Common myeloid progenitor, CD34-positive (primary cell): ENCODE measurements at regions not wholly inside any gene's neighbourhood (a gene's known extent, or its start where the extent isn't known, plus 50 kb on each side); places are given as distances from the start of the nearest gene placed in this dataset.
"Not testable (repeated sequence)": the region's sequence is repeated elsewhere in the genome, so short reads cannot be mapped to it uniquely, and the experiment has no call there.

ENCODE experiments used
- CTCF ChIA-PET: fragments of 350-600 bp; sonication (Branson Sonifier 250); formaldehyde crosslinking; loops from one replicate; lab custom pipeline; 2021; ENCODE audit warnings: antibody characterized with exemption; lab: Charles Lee
- POLR2A ChIA-PET: fragments of 350-600 bp; sonication (Branson Sonifier 250); formaldehyde crosslinking; loops from one replicate; lab custom pipeline; 2021; ENCODE audit warnings: antibody characterized with exemption; lab: Charles Lee
- DNase-seq, 3 donors: peaks; one replicate each; pipeline versions ENCODE4 v3.0.0 to v3.0.0-alpha.2; 2013
- H3K27ac ChIP-seq, 2 experiments: 1 replicate in 1 of 2; 2 replicates in 1 of 2; pipeline ENCODE4 v1.7.0; 2013; ENCODE audit warnings: inconsistent platforms in 2 of 2, low read length in 2 of 2, mild to moderate bottlenecking in 2 of 2, low read depth in 1 of 2, moderate library complexity in 1 of 2; ENCODE audit not compliant: severe bottlenecking in 2 of 2, insufficient read depth in 1 of 2, poor library complexity in 1 of 2
- H3K27me3 ChIP-seq, 5 experiments: replicated peaks in 2 of 5; 1 replicate in 3 of 5; 2 replicates in 2 of 5; pipeline versions ENCODE4 v1.6.1 to v1.7.0; 2013; ENCODE audit warnings: low read length in 4 of 5, mild to moderate bottlenecking in 2 of 5, moderate library complexity in 2 of 5, inconsistent platforms in 1 of 5; ENCODE audit not compliant: insufficient read depth in 5 of 5, control insufficient read depth in 4 of 5
- H3K36me3 ChIP-seq, 4 experiments: 1 replicate in 2 of 4; 2 replicates in 2 of 4; pipeline versions ENCODE4 v1.6.1 to v1.7.0; 2013; ENCODE audit warnings: low read length in 3 of 4, control low read depth in 1 of 4, mild to moderate bottlenecking in 1 of 4; ENCODE audit not compliant: control insufficient read depth in 4 of 4, insufficient read depth in 4 of 4
- H3K4me1 ChIP-seq, 4 experiments: 1 replicate in 3 of 4; 2 replicates in 1 of 4; pipeline versions ENCODE4 v1.6.1 to v1.7.1; 2013; ENCODE audit warnings: low read length in 3 of 4, mild to moderate bottlenecking in 3 of 4, control low read depth in 1 of 4, inconsistent platforms in 1 of 4, moderate library complexity in 1 of 4; ENCODE audit not compliant: control insufficient read depth in 4 of 4, insufficient read depth in 4 of 4; ENCODE audit errors: control extremely low read depth in 1 of 4
- H3K4me3 ChIP-seq, 7 experiments: 1 replicate in 4 of 7; 2 replicates in 3 of 7; pipeline versions ENCODE4 v1.5.1 to v1.7.0; 2013; ENCODE audit warnings: mild to moderate bottlenecking in 7 of 7, low read length in 6 of 7, moderate library complexity in 6 of 7, inconsistent platforms in 2 of 7, low read depth in 2 of 7, control low read depth in 1 of 7; ENCODE audit not compliant: insufficient read depth in 4 of 7, control insufficient read depth in 1 of 7; ENCODE audit errors: extremely low read depth in 1 of 7
- H3K9me3 ChIP-seq, 5 experiments: 1 replicate in 4 of 5; 2 replicates in 1 of 5; pipeline versions ENCODE4 v1.6.1 to v1.7.1; 2013; ENCODE audit warnings: low read length in 4 of 5, mild to moderate bottlenecking in 2 of 5, inconsistent platforms in 1 of 5, low read depth in 1 of 5, moderate library complexity in 1 of 5; ENCODE audit not compliant: control insufficient read depth in 4 of 5, insufficient read depth in 2 of 5; ENCODE audit errors: control extremely low read depth in 1 of 5
- WGBS: methylation state at CpG from one replicate; pipeline ENCODE4 v1.1.5; 2013; ENCODE audit not compliant: insufficient coverage; 5-methylcytosine and 5-hydroxymethylcytosine counted together

GRCh38 chr1:201731592-201731991 is 97.4 kb upstream of the IPO9 start:
- Histone ChIP-seq H3K27ac (no peak overlapping the region), H3K36me3 (no peaks in the 10 kb centered on the region), H3K4me3 (no peak overlapping the region), H3K27me3 (no peaks in the 10 kb centered on the region), H3K4me1 (peaks cover 0 to under 1% (median 0%) of the 10 kb centered on the region in 4 experiments), H3K9me3 (no peaks in the 10 kb centered on the region)
- no peak for DNase-seq
- WGBS, result 91% methylated on average over 1 of the region's 1 CpG
- ChIA-PET CTCF (interaction anchor here (0.9 to 1.4 kb wide), 3 partner anchors 11 to 63 kb away, joined by 3 to 7 read pairs (median 3); no protein-coding TSS in a partner anchor), POLR2A (no interaction called here)

GRCh38 chr1:201732351-201732750 is 96.6 kb upstream of the IPO9 start:
- 100% methylated on average over 1 of the region's 2 CpGs for WGBS
- Histone ChIP-seq H3K36me3 (no peaks in the 10 kb centered on the region), H3K27ac (no peak overlapping the region), H3K27me3 (no peaks in the 10 kb centered on the region), H3K9me3 (no peaks in the 10 kb centered on the region), H3K4me3 (no peak overlapping the region), H3K4me1 (peaks cover 0 to 7% (median 5%) of the 10 kb centered on the region in 4 experiments)
- ChIA-PET POLR2A (no interaction called here), CTCF (interaction anchor here (0.9 to 1.6 kb wide), 4 partner anchors 11 to 62 kb away, joined by 3 to 7 read pairs (median 3); no protein-coding TSS in a partner anchor)
- DNase-seq, result no peak

DNA sequence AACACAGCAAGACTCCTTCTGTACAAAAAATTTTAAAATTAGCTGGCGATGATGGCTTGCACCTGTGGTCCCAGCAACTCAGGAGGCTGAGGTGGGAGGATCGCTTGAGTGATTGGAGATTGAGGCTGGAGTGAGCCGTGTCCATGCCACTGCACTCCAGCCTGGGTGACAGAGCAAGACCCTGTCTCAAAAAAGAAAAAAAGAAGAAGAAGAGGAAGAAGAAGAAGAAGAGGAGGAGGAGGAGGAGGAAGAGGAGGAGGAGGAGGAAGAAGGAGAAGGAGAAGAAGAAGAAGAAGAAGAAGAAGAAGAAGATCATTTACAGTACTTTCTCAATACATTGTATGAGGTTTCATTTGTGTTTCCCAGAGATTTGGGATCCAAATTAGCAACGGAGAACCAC is 94.7 kb upstream of the IPO9 start:
- H3K27ac ChIP-seq, CTCF ChIA-PET, POLR2A ChIA-PET, H3K36me3 ChIP-seq, H3K9me3 ChIP-seq, H3K4me1 ChIP-seq, H3K4me3 ChIP-seq, H3K27me3 ChIP-seq, DNase-seq: not testable (repeated sequence)
- 69% methylated on average over 2 of the region's 4 CpGs for WGBS

GRCh38 chr1:201734786-201735185 is 94.2 kb upstream of the IPO9 start:
- CTCF ChIA-PET, result interaction anchor here (1.0 kb wide), 1 partner anchor 16 kb away, joined by 3 read pairs; no protein-coding TSS in a partner anchor

GRCh38 chr1:201736707-201737320 is 92.1 kb upstream of the IPO9 start:
- CTCF ChIA-PET, result interaction anchor here (0.7 to 1.3 kb wide), 5 partner anchors 14 to 75 kb away, joined by 3 to 6 read pairs (median 3); no protein-coding TSS in a partner anchor
- peak in 1 of 3 donors; percentile 4 for DNase-seq
- H3K9me3 ChIP-seq, result no peaks in the 10 kb centered on the region

More at GRCh38 chr1:201734786-201735185, 94.2 kb upstream of the IPO9 start:
- Histone ChIP-seq H3K4me1 (peaks cover 3 to 14% (median 9%) of the 10 kb centered on the region in 4 experiments), H3K9me3 (no peaks in the 10 kb centered on the region), H3K36me3 (no peaks in the 10 kb centered on the region), H3K27me3 (peaks cover 0 to 2% (median 0%) of the 10 kb centered on the region in 5 experiments), H3K4me3 (no peak overlapping the region), H3K27ac (no peak overlapping the region)
- POLR2A ChIA-PET, result no interaction called here
- WGBS, result no CpG with 5 or more reads among the region's 2 CpGs
- no peak for DNase-seq

GRCh38 chr1:201737352-201738060 is 91.5 kb upstream of the IPO9 start:
- H3K27ac ChIP-seq, result no peak overlapping the region
- WGBS, result 90% methylated on average over 3 of the region's 5 CpGs
- DNase-seq, result no peak
- H3K4me1 ChIP-seq, result peaks cover 3 to 28% (median 21%) of the 10 kb centered on the region in 4 experiments
- H3K36me3 ChIP-seq, result no peaks in the 10 kb centered on the region
- no peak overlapping the region for H3K4me3 ChIP-seq
- no peaks in the 10 kb centered on the region for H3K9me3 ChIP-seq
- ChIA-PET CTCF (interaction anchor here (0.7 to 1.3 kb wide), 10 partner anchors 8 to 178 kb away, joined by 3 to 6 read pairs (median 4); no protein-coding TSS in a partner anchor), POLR2A (interaction anchor here (0.6 kb wide), 1 partner anchor 10 kb away, joined by 3 read pairs; no protein-coding TSS in a partner anchor)
- peaks cover 0 to 2% (median 0%) of the 10 kb centered on the region in 5 experiments for H3K27me3 ChIP-seq

More at GRCh38 chr1:201736707-201737320, 92.1 kb upstream of the IPO9 start:
- Histone ChIP-seq H3K27ac (no peak overlapping the region), H3K27me3 (peaks cover 0 to 2% (median 0%) of the 10 kb centered on the region in 5 experiments), H3K36me3 (no peaks in the 10 kb centered on the region), H3K4me3 (no peak overlapping the region), H3K4me1 (peaks cover 3 to 28% (median 21%) of the 10 kb centered on the region in 4 experiments)
- POLR2A ChIA-PET, result interaction anchor here (0.6 kb wide), 1 partner anchor 9 kb away, joined by 3 read pairs; no protein-coding TSS in a partner anchor
- WGBS, result 70% methylated on average over 6 of the region's 6 CpGs
